ENCODE measurements at regions not wholly inside any gene's neighbourhood (a gene's known extent, or its start where the extent isn't known, plus 50 kb on each side); places are given as distances from the start of the nearest gene placed in this dataset.

- TF ChIP-seq CTCF (IDR thresholded peaks at IDR 0.05) (no peak), POLR2A (IDR thresholded peaks at IDR 0.05) (no peak), EP300 (IDR thresholded peaks at IDR 0.05) (no peak)
Measured at GRCh38 chr2:46239175-46239846, 57.9 kb upstream of the EPAS1 start.
